Neuronal stem cell (in vitro differentiated cells): ENCODE measurements at regions not wholly inside any gene's neighbourhood (a gene's known extent, or its start where the extent isn't known, plus 50 kb on each side); places are given as distances from the start of the nearest gene placed in this dataset.
A peak's percentile ranks its signal among the peaks of the same experiment; 100 is the strongest.

Experiments used
- DNase-seq: peaks from one replicate; pipeline ENCODE4 v3.0.0-alpha.2; 2013; ENCODE audit warnings: low spot score
- H2AFZ ChIP-seq: one replicate; pipeline ENCODE4 v1.6.1; 2013; ENCODE audit warnings: mild to moderate bottlenecking, low read length, inconsistent platforms
- H2AK5ac ChIP-seq: 2 replicates; pipeline ENCODE4 v1.6.1; 2013; ENCODE audit warnings: low read depth, mild to moderate bottlenecking, inconsistent platforms, low read length, moderate library complexity, mixed read lengths
- H2BK120ac ChIP-seq: 2 replicates; pipeline ENCODE4 v1.6.1; 2013; ENCODE audit warnings: low read depth, mild to moderate bottlenecking, inconsistent platforms, low read length, moderate library complexity, mixed read lengths
- H2BK12ac ChIP-seq: one replicate; pipeline ENCODE4 v1.6.1; 2013; ENCODE audit warnings: low read length, inconsistent platforms
- H2BK15ac ChIP-seq: 2 replicates; pipeline ENCODE4 v1.6.1; 2013; ENCODE audit warnings: mild to moderate bottlenecking, low read length, inconsistent platforms, mixed read lengths
- H2BK5ac ChIP-seq: one replicate; pipeline ENCODE4 v1.6.1; 2013; ENCODE audit warnings: inconsistent platforms, mild to moderate bottlenecking, low read length, moderate library complexity
- H3K14ac ChIP-seq: one replicate; pipeline ENCODE4 v1.6.1; 2013; ENCODE audit warnings: low read length, inconsistent platforms
- H3K18ac ChIP-seq: 2 replicates; pipeline ENCODE4 v1.6.1; 2013; ENCODE audit warnings: low read length, inconsistent platforms
- H3K23ac ChIP-seq: 2 replicates; pipeline ENCODE4 v1.6.1; 2013; ENCODE audit warnings: low read depth, mild to moderate bottlenecking, mixed read lengths, low read length, inconsistent platforms; ENCODE audit not compliant: poor library complexity
- H3K27ac ChIP-seq: replicated peaks from 3 replicates; pipeline ENCODE4 v1.5.1; 2013; ENCODE audit warnings: low read length, inconsistent platforms
- H3K27me3 ChIP-seq, 3 experiments: 2 replicates each; pipeline ENCODE4 v1.6.1; 2013; ENCODE audit warnings: low read length in 3 of 3, mild to moderate bottlenecking in 2 of 3, inconsistent platforms in 1 of 3, low read depth in 1 of 3, mixed read lengths in 1 of 3, moderate library complexity in 1 of 3; ENCODE audit not compliant: control insufficient read depth in 3 of 3, insufficient read depth in 3 of 3
- H3K36me3 ChIP-seq, 2 donors: replicated peaks in 1 of 2; 2 replicates each; pipeline ENCODE4 v1.6.1; 2013; ENCODE audit warnings: low read length in 2 of 2; ENCODE audit not compliant: control insufficient read depth in 2 of 2, insufficient read depth in 2 of 2
- H3K4ac ChIP-seq: 2 replicates; pipeline ENCODE4 v1.6.1; 2013; ENCODE audit warnings: inconsistent platforms, mild to moderate bottlenecking, low read length, moderate library complexity
- H3K4me1 ChIP-seq, 2 donors: 1 replicate in 1 of 2; 2 replicates in 1 of 2; pipeline ENCODE4 v1.6.1; 2013; ENCODE audit warnings: low read length in 2 of 2, low read depth in 1 of 2; ENCODE audit not compliant: control insufficient read depth in 2 of 2, insufficient read depth in 1 of 2
- H3K4me2 ChIP-seq: one replicate; pipeline ENCODE4 v1.6.1; 2013; ENCODE audit warnings: mild to moderate bottlenecking, low read length, inconsistent platforms; ENCODE audit not compliant: insufficient read depth, poor library complexity, severe bottlenecking
- H3K4me3 ChIP-seq, 2 donors: 2 replicates each; pipeline ENCODE4 v1.5.1; 2013; ENCODE audit warnings: low read length in 2 of 2, mild to moderate bottlenecking in 2 of 2, inconsistent platforms in 1 of 2, moderate library complexity in 1 of 2
- H3K79me1 ChIP-seq: one replicate; pipeline ENCODE4 v1.6.1; 2013; ENCODE audit warnings: low read depth, mild to moderate bottlenecking, inconsistent platforms, low read length, moderate library complexity
- H3K9ac ChIP-seq: one replicate; pipeline ENCODE4 v1.6.1; 2013; ENCODE audit warnings: mild to moderate bottlenecking, low read depth, low read length, inconsistent platforms; ENCODE audit not compliant: poor library complexity
- H3K9me3 ChIP-seq, 2 donors: replicated peaks in 1 of 2; 2 replicates each; pipeline versions ENCODE3 to v1.6.1; 2013; ENCODE audit warnings: low read length in 2 of 2, mild to moderate bottlenecking in 2 of 2, inconsistent platforms in 1 of 2, low read depth in 1 of 2, mixed read lengths in 1 of 2, moderate library complexity in 1 of 2; ENCODE audit not compliant: control insufficient read depth in 2 of 2, insufficient read depth in 1 of 2
- H4K8ac ChIP-seq: one replicate; pipeline ENCODE4 v1.6.1; 2013; ENCODE audit warnings: low read depth, mild to moderate bottlenecking, inconsistent platforms, low read length, moderate library complexity
- H4K91ac ChIP-seq: one replicate; pipeline ENCODE4 v1.6.1; 2013; ENCODE audit warnings: low read length, low read depth, mild to moderate bottlenecking, inconsistent platforms; ENCODE audit not compliant: poor library complexity
- WGBS, 2 donors: extraction: QIAGEN DNeasy Blood & Tissue Kit; methylation state at CpG; one replicate each; pipeline ENCODE4 v1.1.7; 2013; ENCODE audit warnings: missing lambda C conversion rate in 2 of 2, mixed read lengths in 1 of 2; ENCODE audit not compliant: insufficient read length in 2 of 2, insufficient replicate concordance in 1 of 2; ENCODE audit errors: extremely low coverage in 2 of 2; 5-methylcytosine and 5-hydroxymethylcytosine counted together

- H3K18ac ChIP-seq = no peak overlapping the region
- no peak overlapping the region for H2BK15ac ChIP-seq
- H3K27ac ChIP-seq = no peak overlapping the region
- no peak overlapping the region for H3K4ac ChIP-seq
- H4K91ac ChIP-seq = no peak overlapping the region
- H2BK12ac ChIP-seq = no peak overlapping the region
- no peak for DNase-seq
- H2BK120ac ChIP-seq = no peak overlapping the region
- no peak overlapping the region for H3K4me2 ChIP-seq
- H3K14ac ChIP-seq = no peak overlapping the region
- no peak overlapping the region for H2BK5ac ChIP-seq
- no peak overlapping the region for H3K23ac ChIP-seq
- no peak overlapping the region for H3K9ac ChIP-seq
- no peak overlapping the region for H2AFZ ChIP-seq
- H3K27me3 ChIP-seq = no peaks in the 10 kb centered on the region
- no CpG with 5 or more reads among the region's 3 CpGs for WGBS, 2 donors
- H2AK5ac ChIP-seq = no peak overlapping the region
- no peak overlapping the region for H4K8ac ChIP-seq
- no peaks in the 10 kb centered on the region for H3K36me3 ChIP-seq
- no peaks in the 10 kb centered on the region for H3K79me1 ChIP-seq
- H3K4me3 ChIP-seq = no peak overlapping the region
- no peaks in the 10 kb centered on the region for H3K4me1 ChIP-seq
- no peaks in the 10 kb centered on the region for H3K9me3 ChIP-seq
Measured at GRCh38 chr7:97623333-97623732, 108.6 kb upstream of the TAC1 start.

- Histone ChIP-seq H3K27me3 (no peaks in the 10 kb centered on the region), H2AK5ac (no peak overlapping the region), H4K8ac (no peak overlapping the region), H3K4me3 (no peak overlapping the region), H2BK15ac (no peak overlapping the region), H3K9ac (no peak overlapping the region), H3K27ac (no peak overlapping the region), H2AFZ (no peak overlapping the region), H3K14ac (no peak overlapping the region), H3K18ac (no peak overlapping the region), H3K9me3 (no peaks in the 10 kb centered on the region), H3K79me1 (no peaks in the 10 kb centered on the region), H2BK12ac (no peak overlapping the region), H2BK5ac (no peak overlapping the region), H2BK120ac (no peak overlapping the region), H3K4me2 (no peak overlapping the region), H3K23ac (no peak overlapping the region), H4K91ac (no peak overlapping the region), H3K4ac (no peak overlapping the region), H3K36me3 (no peaks in the 10 kb centered on the region), H3K4me1 (no peaks in the 10 kb centered on the region)
- DNase-seq = no peak
- WGBS, 2 donors = no CpG with 5 or more reads among the region's 1 CpG
Measured at GRCh38 chr7:97630116-97630515, 101.8 kb upstream of the TAC1 start.

GRCh38 chr7:97635622-97636021 lies 96.3 kb upstream of the TAC1 start:
- Histone ChIP-seq H2BK12ac (no peak overlapping the region), H3K4me1 (no peaks in the 10 kb centered on the region), H3K27me3 (no peaks in the 10 kb centered on the region), H3K79me1 (no peaks in the 10 kb centered on the region), H3K23ac (no peak overlapping the region), H2AFZ (no peak overlapping the region), H2BK15ac (no peak overlapping the region), H3K27ac (no peak overlapping the region), H4K91ac (no peak overlapping the region), H3K9me3 (no peaks in the 10 kb centered on the region), H2BK5ac (no peak overlapping the region), H3K36me3 (no peaks in the 10 kb centered on the region), H3K4me3 (no peak overlapping the region), H3K14ac (no peak overlapping the region), H3K4me2 (no peak overlapping the region), H4K8ac (no peak overlapping the region), H3K9ac (no peak overlapping the region), H2AK5ac (no peak overlapping the region), H3K4ac (no peak overlapping the region), H2BK120ac (no peak overlapping the region), H3K18ac (no peak overlapping the region)
- WGBS, 2 donors = no CpG with 5 or more reads among the region's 4 CpGs
- no peak for DNase-seq

- H3K23ac ChIP-seq = no peak overlapping the region
- H3K4ac ChIP-seq = no peak overlapping the region
- H3K18ac ChIP-seq = no peak overlapping the region
- H3K9me3 ChIP-seq = no peaks in the 10 kb centered on the region
- no peak overlapping the region for H4K8ac ChIP-seq
- H3K9ac ChIP-seq = no peak overlapping the region
- H2BK5ac ChIP-seq = no peak overlapping the region
- peak; percentile 1 for DNase-seq
- no peaks in the 10 kb centered on the region for H3K4me1 ChIP-seq
- H2BK120ac ChIP-seq = no peak overlapping the region
- H3K36me3 ChIP-seq = no peaks in the 10 kb centered on the region
- no peak overlapping the region for H3K4me3 ChIP-seq
- H3K79me1 ChIP-seq = no peaks in the 10 kb centered on the region
- no peak overlapping the region for H2BK12ac ChIP-seq
- no peaks in the 10 kb centered on the region for H3K27me3 ChIP-seq
- H3K4me2 ChIP-seq = no peak overlapping the region
- no peak overlapping the region for H2AK5ac ChIP-seq
- no peak overlapping the region for H4K91ac ChIP-seq
- H2AFZ ChIP-seq = no peak overlapping the region
- H2BK15ac ChIP-seq = no peak overlapping the region
- H3K14ac ChIP-seq = no peak overlapping the region
- no peak overlapping the region for H3K27ac ChIP-seq
Measured at GRCh38 chr7:97639036-97639435, 92.8 kb upstream of the TAC1 start.
